ENCODE measurements at regions not wholly inside any gene's neighbourhood (a gene's known extent, or its start where the extent isn't known, plus 50 kb on each side); places are given as distances from the start of the nearest gene placed in this dataset.

GRCh38 chr3:89606151-89606550 is 498.7 kb downstream of the EPHA3 start:
- Histone ChIP-seq H4K20me1 (ENCODE audit: insufficient read depth, low read length) (no peaks in the 10 kb centered on the region), H3K9ac (ENCODE audit: insufficient read depth, low read length, poor library complexity, severe bottlenecking) (no peak overlapping the region), H3K4me1 (ENCODE audit: control insufficient read depth in 1 of 2, insufficient read depth in 2 of 2, low read length in 2 of 2) (no peaks in the 10 kb centered on the region), H3K9me3 (replicated peaks in 1 of 2; ENCODE audit: control insufficient read depth in 1 of 2, insufficient read depth in 1 of 2, low read length in 2 of 2) (peaks cover 0 to 2% of the 10 kb centered on the region in 2 donors), H3K36me3 (replicated peaks in 1 of 2; ENCODE audit: control insufficient read depth in 1 of 2, insufficient read depth in 2 of 2, low read length in 2 of 2) (no peaks in the 10 kb centered on the region), H3K27me3 (ENCODE audit: control insufficient read depth in 2 of 2, insufficient read depth in 2 of 2, low read length in 2 of 2) (no peaks in the 10 kb centered on the region), H3K4me2 (replicated peaks; ENCODE audit: extremely low read depth, low read length, poor library complexity, severe bottlenecking) (no peak overlapping the region), H3K4me3 (replicated peaks in 1 of 3; ENCODE audit: low read depth in 2 of 3, low read length in 3 of 3) (no peak overlapping the region), H2AFZ (ENCODE audit: insufficient read depth, low read depth, low read length, poor library complexity, severe bottlenecking) (no peak overlapping the region), H3K27ac (ENCODE audit: low read depth in 1 of 2, low read length in 2 of 2) (no peak overlapping the region), H3K79me2 (ENCODE audit: insufficient read depth, low read length) (no peaks in the 10 kb centered on the region)
- Mint-ChIP-seq H3K4me1 (no peaks in the 10 kb centered on the region), H3K9me3 (peaks cover 0 to 3% (median 0%) of the 10 kb centered on the region in 7 donors), H3K27ac (no peak overlapping the region), H3K27me3 (ENCODE audit: low read depth in 3 of 3) (no peaks in the 10 kb centered on the region), H3K36me3 (no peaks in the 10 kb centered on the region), H3K4me3 (no peak overlapping the region)
- intact Hi-C loops (cut with micrococcal nuclease): no loop called here
- 100% methylated on average over 1 of the region's 1 CpG for WGBS (ENCODE audit: insufficient coverage)
- no peak for TF ChIP-seq CTCF (IDR thresholded peaks at IDR 0.05)
- DNase-seq: no peak

DNA sequence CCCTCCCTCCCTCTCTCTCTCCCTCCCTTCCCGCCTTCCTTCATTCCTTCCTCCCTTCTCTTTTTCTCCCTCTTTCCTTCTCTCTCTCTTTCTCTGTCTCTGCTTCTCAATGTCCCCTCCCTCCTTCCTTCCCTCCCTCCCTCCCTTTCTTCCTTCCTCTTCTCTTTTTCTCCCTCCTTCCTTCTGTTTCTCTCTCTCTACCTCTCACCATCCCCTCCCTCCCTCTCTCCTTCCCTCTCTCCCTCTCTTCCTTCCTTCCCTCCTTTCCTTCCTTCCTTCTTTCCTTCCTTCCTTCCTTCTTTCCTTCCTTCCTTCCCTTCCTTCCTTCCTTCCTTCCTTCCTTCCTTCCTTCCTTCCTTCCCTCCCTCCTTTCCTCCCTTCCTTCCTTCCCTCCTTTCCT is 504.6 kb downstream of the EPHA3 start:
- Mint-ChIP-seq H3K27ac (no peak overlapping the region), H3K4me1 (no peaks in the 10 kb centered on the region), H3K27me3 (ENCODE audit: low read depth in 3 of 3) (no peaks in the 10 kb centered on the region), H3K9me3 (peaks cover 0 to 8% (median 5%) of the 10 kb centered on the region in 7 donors), H3K36me3 (no peaks in the 10 kb centered on the region), H3K4me3 (no peak overlapping the region)
- Histone ChIP-seq H3K79me2 (ENCODE audit: insufficient read depth, low read length) (no peaks in the 10 kb centered on the region), H3K4me1 (ENCODE audit: control insufficient read depth in 1 of 2, insufficient read depth in 2 of 2, low read length in 2 of 2) (no peaks in the 10 kb centered on the region), H3K4me3 (replicated peaks in 1 of 3; ENCODE audit: low read depth in 2 of 3, low read length in 3 of 3) (no peak overlapping the region), H3K27me3 (ENCODE audit: control insufficient read depth in 2 of 2, insufficient read depth in 2 of 2, low read length in 2 of 2) (no peaks in the 10 kb centered on the region), H3K27ac (ENCODE audit: low read depth in 1 of 2, low read length in 2 of 2) (no peak overlapping the region), H3K9me3 (replicated peaks in 1 of 2; ENCODE audit: control insufficient read depth in 1 of 2, insufficient read depth in 1 of 2, low read length in 2 of 2) (peaks cover 7 to 16% of the 10 kb centered on the region in 2 donors), H4K20me1 (ENCODE audit: insufficient read depth, low read length) (no peaks in the 10 kb centered on the region), H3K4me2 (replicated peaks; ENCODE audit: extremely low read depth, low read length, poor library complexity, severe bottlenecking) (no peak overlapping the region), H2AFZ (ENCODE audit: insufficient read depth, low read depth, low read length, poor library complexity, severe bottlenecking) (no peak overlapping the region), H3K36me3 (replicated peaks in 1 of 2; ENCODE audit: control insufficient read depth in 1 of 2, insufficient read depth in 2 of 2, low read length in 2 of 2) (no peaks in the 10 kb centered on the region), H3K9ac (ENCODE audit: insufficient read depth, low read length, poor library complexity, severe bottlenecking) (no peak overlapping the region)
- no peak for TF ChIP-seq CTCF (IDR thresholded peaks at IDR 0.05)
- WGBS (ENCODE audit: insufficient coverage): 73% methylated on average over 1 of the region's 1 CpG
- intact Hi-C loops (cut with micrococcal nuclease): no loop called here
- DNase-seq: no peak
